Aorta (tissue), 5 donors: ENCODE measurements at regions not wholly inside any gene's neighbourhood (a gene's known extent, or its start where the extent isn't known, plus 50 kb on each side); places are given as distances from the start of the nearest gene placed in this dataset.

Source experiments
- ATAC-seq: fragments of 200-7000 bp; cut with Tn5 transposase; one replicate; pipeline ENCODE4 v1.9.1; 2022; ENCODE audit warnings: moderate library complexity; ENCODE audit not compliant: low FRiP score
- DNase-seq, 2 donors: peaks; one replicate each; pipeline ENCODE4 v3.0.0-alpha.2; 2020
- H3K27ac ChIP-seq, 2 donors: one replicate each; pipeline ENCODE4 v1.5.1; 2013; ENCODE audit warnings: low read length in 2 of 2, mild to moderate bottlenecking in 2 of 2, moderate library complexity in 2 of 2, control low read depth in 1 of 2, inconsistent platforms in 1 of 2, low read depth in 1 of 2
- H3K27me3 ChIP-seq, 2 donors: one replicate each; pipeline ENCODE4 v1.6.1; 2013; ENCODE audit warnings: control low read depth in 1 of 2, low read length in 1 of 2, mild to moderate bottlenecking in 1 of 2, moderate library complexity in 1 of 2; ENCODE audit not compliant: insufficient read depth in 2 of 2, control insufficient read depth in 1 of 2
- H3K36me3 ChIP-seq, 2 donors: one replicate each; pipeline ENCODE4 v1.6.1; 2013; ENCODE audit warnings: control low read depth in 1 of 2, low read length in 1 of 2, mild to moderate bottlenecking in 1 of 2; ENCODE audit not compliant: insufficient read depth in 2 of 2, control insufficient read depth in 1 of 2
- H3K4me1 ChIP-seq, 2 donors: one replicate each; pipeline ENCODE4 v1.6.1; 2013; ENCODE audit warnings: low read length in 2 of 2, control low read depth in 1 of 2, mild to moderate bottlenecking in 1 of 2, moderate library complexity in 1 of 2; ENCODE audit not compliant: insufficient read depth in 2 of 2, control insufficient read depth in 1 of 2
- H3K4me3 ChIP-seq, 2 donors: one replicate each; pipeline ENCODE4 v1.5.1; 2013; ENCODE audit warnings: low read length in 2 of 2, control low read depth in 1 of 2, mild to moderate bottlenecking in 1 of 2
- H3K9me3 ChIP-seq: one replicate; pipeline ENCODE4 v1.6.1; 2013; ENCODE audit warnings: mild to moderate bottlenecking, low read length; ENCODE audit not compliant: control insufficient read depth
- WGBS, 2 donors: extraction: QIAGEN DNeasy Blood & Tissue Kit; methylation state at CpG; one replicate each; pipeline ENCODE4 v1.1.7; 2013; 5-methylcytosine and 5-hydroxymethylcytosine counted together
- intact Hi-C, 2 donors: fragments of 100-400 bp; cut with DNase I; formaldehyde crosslinking; loops; one replicate each; pipeline versions ENCODE4 v1.14.2 to v1.15.0; 2022
- donor health status: healthy with polysubstance abuse.
- donor health status: Bipolar disorder and iron deficiency.
- donor health status: DM: no; HTN: no; CAD: no.
- donor health status: DM: no; HTN: no; CAD: no.
- donor health status: DM: yes; HTN: yes; CAD: no.

GRCh38 chr20:19015351-19016139, 196.9 kb upstream of the SLC24A3 start:
- DNase-seq (no peak), ATAC-seq (no peak)
- Histone ChIP-seq H3K27me3 (no peaks in the 10 kb centered on the region), H3K36me3 (no peaks in the 10 kb centered on the region), H3K9me3 (no peaks in the 10 kb centered on the region), H3K4me3 (no peak overlapping the region), H3K4me1 (no peaks in the 10 kb centered on the region), H3K27ac (no peak overlapping the region)
- intact Hi-C loops, result no loop called here
- WGBS, 2 donors, result 72 to 76% methylated on average over 11 of the region's 11 CpGs

GRCh38 chr20:19016140-19016497, 196.3 kb upstream of the SLC24A3 start:
- no peak for ATAC-seq
- DNase-seq, result no peak
- no peak overlapping the region for H3K27ac ChIP-seq
- no peaks in the 10 kb centered on the region for H3K9me3 ChIP-seq
- H3K4me1 ChIP-seq, result no peaks in the 10 kb centered on the region
- intact Hi-C loops, result no loop called here
- H3K36me3 ChIP-seq, result no peaks in the 10 kb centered on the region
- H3K4me3 ChIP-seq, result no peak overlapping the region
- 94% methylated on average over 7 of the region's 7 CpGs for WGBS, 2 donors
- H3K27me3 ChIP-seq, result no peaks in the 10 kb centered on the region

GRCh38 chr20:19017104-19017690, 195.2 kb upstream of the SLC24A3 start:
- intact Hi-C loops, result no loop called here
- H3K27me3 ChIP-seq, result no peaks in the 10 kb centered on the region
- H3K4me1 ChIP-seq, result no peaks in the 10 kb centered on the region
- no peak for ATAC-seq
- H3K4me3 ChIP-seq, result no peak overlapping the region
- WGBS, 2 donors, result 93 to 94% methylated on average over 11 of the region's 11 CpGs
- H3K36me3 ChIP-seq, result no peaks in the 10 kb centered on the region
- DNase-seq, result no peak
- no peaks in the 10 kb centered on the region for H3K9me3 ChIP-seq
- no peak overlapping the region for H3K27ac ChIP-seq

GRCh38 chr20:19018881-19019280, 193.6 kb upstream of the SLC24A3 start:
- H3K9me3 ChIP-seq, result no peaks in the 10 kb centered on the region
- no peak overlapping the region for H3K4me3 ChIP-seq
- H3K27ac ChIP-seq, result no peak overlapping the region
- DNase-seq, result no peak
- no peaks in the 10 kb centered on the region for H3K27me3 ChIP-seq
- intact Hi-C loops, result no loop called here
- no peaks in the 10 kb centered on the region for H3K36me3 ChIP-seq
- ATAC-seq, result no peak
- H3K4me1 ChIP-seq, result no peaks in the 10 kb centered on the region
- WGBS, 2 donors, result 89 to 93% methylated on average over 5 of the region's 5 CpGs

GRCh38 chr20:19019734-19020364, 192.6 kb upstream of the SLC24A3 start:
- no peak overlapping the region for H3K4me3 ChIP-seq
- intact Hi-C loops, result no loop called here
- no peaks in the 10 kb centered on the region for H3K36me3 ChIP-seq
- no peaks in the 10 kb centered on the region for H3K4me1 ChIP-seq
- H3K27me3 ChIP-seq, result no peaks in the 10 kb centered on the region
- ATAC-seq, result no peak
- no peak overlapping the region for H3K27ac ChIP-seq
- 96 to 99% methylated on average over 5 of the region's 5 CpGs for WGBS, 2 donors
- DNase-seq, result no peak
- no peaks in the 10 kb centered on the region for H3K9me3 ChIP-seq

- Histone ChIP-seq H3K27me3 (no peaks in the 10 kb centered on the region), H3K9me3 (no peaks in the 10 kb centered on the region), H3K4me1 (no peaks in the 10 kb centered on the region), H3K36me3 (no peaks in the 10 kb centered on the region), H3K27ac (no peak overlapping the region), H3K4me3 (no peak overlapping the region)
- WGBS, 2 donors, result 92 to 94% methylated on average over 7 of the region's 7 CpGs
- ATAC-seq, result no peak
- intact Hi-C loops, result no loop called here
- DNase-seq, result no peak
These were observed 190.9 kb upstream of the SLC24A3 start for GRCh38 chr20:19021406-19022117.

GRCh38 chr20:19022118-19022575, 190.3 kb upstream of the SLC24A3 start:
- Histone ChIP-seq H3K9me3 (no peaks in the 10 kb centered on the region), H3K27me3 (no peaks in the 10 kb centered on the region), H3K4me1 (no peaks in the 10 kb centered on the region), H3K4me3 (no peak overlapping the region), H3K27ac (no peak overlapping the region), H3K36me3 (no peaks in the 10 kb centered on the region)
- 93 to 96% methylated on average over 8 of the region's 8 CpGs for WGBS, 2 donors
- ATAC-seq, result no peak
- intact Hi-C loops, result no loop called here
- DNase-seq, result no peak

- intact Hi-C loops, result no loop called here
- H3K4me1 ChIP-seq, result no peaks in the 10 kb centered on the region
- H3K27me3 ChIP-seq, result no peaks in the 10 kb centered on the region
- H3K36me3 ChIP-seq, result no peaks in the 10 kb centered on the region
- H3K4me3 ChIP-seq, result no peak overlapping the region
- ATAC-seq, result no peak
- no peaks in the 10 kb centered on the region for H3K9me3 ChIP-seq
- 95 to 97% methylated on average over 11 of the region's 11 CpGs for whole genome bisulfite sequencing, 2 donors
- H3K27ac ChIP-seq, result no peak overlapping the region
- no peak for DNase-seq
These were observed 189.5 kb upstream of the SLC24A3 start for GRCh38 chr20:19022791-19023448.
